ENCODE measurements at regions not wholly inside any gene's neighbourhood (a gene's known extent, or its start where the extent isn't known, plus 50 kb on each side); places are given as distances from the start of the nearest gene placed in this dataset.
"Not testable (repeated sequence)": the region's sequence is repeated elsewhere in the genome, so short reads cannot be mapped to it uniquely, and the experiment has no call there.

DNA sequence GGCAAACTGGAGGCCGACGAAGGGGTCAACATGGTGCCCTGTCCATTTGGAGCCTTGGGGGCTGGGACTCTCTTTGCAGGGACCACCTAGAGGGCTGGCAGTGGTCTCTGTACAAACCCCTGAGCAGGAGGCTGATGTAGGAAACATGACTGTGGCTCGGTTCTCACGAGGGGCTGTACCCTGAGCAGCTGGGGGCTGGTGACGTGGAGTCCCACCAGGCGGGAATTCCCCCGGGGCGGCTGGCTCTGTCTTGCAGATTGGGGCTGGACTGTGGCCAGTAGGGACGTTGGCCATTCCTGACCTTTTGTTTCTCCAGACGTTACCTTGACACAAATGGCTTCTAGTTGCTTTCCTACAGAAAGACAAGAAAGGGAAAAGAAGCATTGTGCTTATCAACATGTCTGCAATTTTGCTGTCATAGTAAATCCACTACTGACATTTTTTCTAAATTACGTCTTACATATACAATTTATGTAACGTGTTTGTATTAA lies 115.6 kb upstream of the PRKX start:
- not testable (repeated sequence) for H3K36me3 ChIP-seq; H3K9me3 ChIP-seq; H3K27me3 ChIP-seq; H3K4me1 ChIP-seq; DNase-seq; H3K4me3 ChIP-seq (ENCODE audit: low read depth, low read length)

DNA sequence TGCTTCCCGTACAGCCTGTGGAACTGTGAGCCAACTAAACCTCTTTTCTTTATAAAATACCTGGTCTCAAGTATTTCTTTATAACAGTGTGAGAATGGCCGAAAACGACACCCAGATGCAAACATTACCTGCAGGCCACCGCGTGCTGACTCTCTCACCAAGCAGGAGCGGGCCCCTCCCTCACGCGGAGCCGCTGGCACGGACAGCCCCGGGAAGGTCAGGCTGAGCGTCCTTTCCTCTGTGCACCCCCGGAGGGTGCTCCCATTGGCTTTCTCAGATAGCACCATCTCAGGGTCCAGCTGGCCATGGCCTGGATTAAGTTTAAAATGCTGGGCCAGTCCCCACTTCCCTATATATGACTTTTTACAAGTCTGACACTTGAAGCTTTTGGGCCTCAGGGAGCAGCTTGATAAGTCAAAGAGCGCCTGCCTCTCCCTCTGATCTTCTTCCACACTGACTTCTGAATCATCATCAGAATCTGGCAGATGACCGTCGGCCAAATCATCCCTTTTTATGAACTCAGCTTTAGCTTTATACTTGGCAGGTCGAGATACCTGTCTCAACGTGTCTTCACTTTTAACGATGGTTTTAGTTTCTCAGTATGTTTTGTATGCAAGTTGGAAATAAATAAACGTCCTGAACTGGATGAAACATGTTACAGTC lies 115.1 kb upstream of the PRKX start:
- H3K36me3 ChIP-seq; H3K4me3 ChIP-seq (ENCODE audit: low read depth, low read length); H3K27me3 ChIP-seq; H3K9me3 ChIP-seq; H3K4me1 ChIP-seq; DNase-seq: not testable (repeated sequence)

DNA sequence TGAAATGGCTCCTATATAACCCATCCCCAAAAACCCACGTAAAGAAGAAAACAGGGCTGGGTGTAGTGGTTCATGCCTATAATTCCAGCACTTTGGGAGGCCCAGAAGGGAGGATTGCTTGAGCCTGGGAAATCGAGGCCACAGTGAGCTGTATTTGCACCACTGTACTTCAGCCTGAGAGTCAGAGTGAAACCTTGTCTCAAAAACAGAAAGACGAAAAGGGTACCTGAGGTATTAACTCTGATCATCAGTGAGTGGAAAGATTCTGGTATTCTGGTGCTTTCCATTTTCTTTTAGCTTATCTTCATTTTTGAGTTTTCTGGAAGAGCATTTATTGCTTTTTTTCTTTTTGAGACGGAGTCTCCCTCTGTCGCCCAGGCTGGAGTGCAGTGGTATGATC lies 110.6 kb upstream of the PRKX start:
- DNase-seq; H3K4me1 ChIP-seq; H3K4me3 ChIP-seq (ENCODE audit: low read depth, low read length); H3K36me3 ChIP-seq; H3K27me3 ChIP-seq; H3K9me3 ChIP-seq: not testable (repeated sequence)

DNA sequence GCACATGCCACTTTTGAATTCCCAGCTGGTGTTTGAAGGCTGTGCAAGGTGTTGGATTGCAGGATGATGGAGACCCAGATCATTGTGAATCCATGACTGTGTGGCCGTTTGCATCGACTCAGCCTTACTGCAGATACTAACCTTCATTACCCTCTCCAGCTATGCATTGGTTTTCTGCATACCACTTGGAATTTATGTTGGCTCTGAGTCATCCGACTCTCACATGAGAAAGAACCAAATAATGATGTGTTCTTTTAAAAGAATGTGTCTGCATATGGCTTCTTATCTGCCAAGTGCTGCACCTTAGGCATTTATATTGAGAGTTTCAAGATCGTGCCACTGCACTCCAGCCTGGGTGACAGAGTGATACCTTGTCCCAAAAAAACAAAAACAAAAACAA lies 106.7 kb upstream of the PRKX start:
- H3K9me3 ChIP-seq: no peaks in the 10 kb centered on the region

DNA sequence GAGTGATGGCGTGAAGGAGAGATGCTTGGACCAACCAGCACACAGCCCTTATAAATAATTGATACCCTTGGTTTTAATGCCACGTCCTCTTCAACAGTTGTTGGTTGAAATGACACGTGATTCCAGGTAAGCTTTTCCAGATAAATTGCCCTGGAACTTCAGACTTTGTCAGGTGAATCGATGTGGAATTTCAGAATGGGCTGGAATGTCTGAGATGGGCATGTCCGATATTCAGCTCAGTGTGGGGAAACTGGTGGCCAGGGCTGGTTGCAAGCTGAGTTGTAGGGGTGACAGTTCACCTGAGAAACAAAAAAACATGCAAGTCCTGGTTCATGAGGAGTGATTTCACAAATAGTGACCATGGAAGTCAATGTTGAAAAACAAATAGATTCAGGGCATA lies 104.0 kb upstream of the PRKX start:
- H3K27me3 ChIP-seq; DNase-seq; H3K4me3 ChIP-seq (ENCODE audit: low read depth, low read length); H3K4me1 ChIP-seq; H3K9me3 ChIP-seq; H3K36me3 ChIP-seq: not testable (repeated sequence)

More for the DNA sequence above, 106.7 kb upstream of the PRKX start:
- no peak for DNase-seq
- TF ChIP-seq, protein P1, sequence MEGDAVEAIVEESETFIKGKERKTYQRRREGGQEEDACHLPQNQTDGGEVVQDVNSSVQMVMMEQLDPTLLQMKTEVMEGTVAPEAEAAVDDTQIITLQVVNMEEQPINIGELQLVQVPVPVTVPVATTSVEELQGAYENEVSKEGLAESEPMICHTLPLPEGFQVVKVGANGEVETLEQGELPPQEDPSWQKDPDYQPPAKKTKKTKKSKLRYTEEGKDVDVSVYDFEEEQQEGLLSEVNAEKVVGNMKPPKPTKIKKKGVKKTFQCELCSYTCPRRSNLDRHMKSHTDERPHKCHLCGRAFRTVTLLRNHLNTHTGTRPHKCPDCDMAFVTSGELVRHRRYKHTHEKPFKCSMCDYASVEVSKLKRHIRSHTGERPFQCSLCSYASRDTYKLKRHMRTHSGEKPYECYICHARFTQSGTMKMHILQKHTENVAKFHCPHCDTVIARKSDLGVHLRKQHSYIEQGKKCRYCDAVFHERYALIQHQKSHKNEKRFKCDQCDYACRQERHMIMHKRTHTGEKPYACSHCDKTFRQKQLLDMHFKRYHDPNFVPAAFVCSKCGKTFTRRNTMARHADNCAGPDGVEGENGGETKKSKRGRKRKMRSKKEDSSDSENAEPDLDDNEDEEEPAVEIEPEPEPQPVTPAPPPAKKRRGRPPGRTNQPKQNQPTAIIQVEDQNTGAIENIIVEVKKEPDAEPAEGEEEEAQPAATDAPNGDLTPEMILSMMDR (IDR thresholded peaks at IDR 0.05; ENCODE audit: low read depth, low read length): no peak
- no peak overlapping the region for H3K4me3 ChIP-seq (ENCODE audit: low read depth, low read length)
- H3K27me3 ChIP-seq: no peaks in the 10 kb centered on the region
- no peaks in the 10 kb centered on the region for H3K36me3 ChIP-seq
- no peaks in the 10 kb centered on the region for H3K4me1 ChIP-seq

DNA sequence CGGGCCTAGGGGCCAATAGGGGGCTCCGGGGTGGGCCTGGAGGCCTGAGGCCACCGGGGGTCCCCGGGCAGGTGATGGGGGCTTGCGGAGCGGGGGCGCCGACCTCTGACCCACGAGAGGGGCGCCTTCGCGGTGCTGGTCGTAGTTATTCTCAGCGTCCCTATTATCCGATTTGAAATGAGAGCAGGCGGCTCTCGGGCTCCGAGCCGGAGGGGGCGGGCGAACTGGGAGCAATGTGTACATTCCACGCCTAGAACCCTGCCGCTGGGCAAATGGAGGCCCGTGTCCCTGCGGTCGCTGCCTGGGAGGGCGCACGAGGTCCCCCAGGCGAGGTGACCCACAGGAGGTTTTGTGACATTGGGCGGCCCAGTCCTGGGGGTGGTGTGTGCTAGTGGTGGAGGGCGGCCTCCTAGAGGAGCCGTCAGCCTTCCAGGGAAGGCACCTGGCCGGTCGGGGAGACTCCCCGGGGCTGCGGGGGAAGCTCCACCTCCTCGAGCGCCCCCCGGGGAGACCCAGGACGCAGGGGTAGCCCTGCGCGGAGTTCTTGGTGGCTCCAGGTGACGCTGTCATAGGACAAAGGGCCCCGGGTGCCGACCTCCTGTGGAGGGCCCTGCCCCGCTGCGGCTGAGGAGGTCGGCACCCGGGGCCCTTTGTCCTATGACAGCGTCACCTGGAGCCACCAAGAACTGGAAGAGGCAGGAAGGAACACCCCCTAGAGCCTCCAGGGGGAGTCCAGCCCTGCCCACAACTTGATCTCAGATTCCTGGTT lies 102.6 kb upstream of the PRKX start:
- DNase-seq: peak; percentile 55
- Histone ChIP-seq H3K4me1 (no peaks in the 10 kb centered on the region), H3K36me3 (no peaks in the 10 kb centered on the region), H3K27me3 (no peaks in the 10 kb centered on the region), H3K4me3 (ENCODE audit: low read depth, low read length) (peak overlapping the region; percentile 53), H3K9me3 (no peaks in the 10 kb centered on the region)
- TF ChIP-seq, protein P1 (IDR thresholded peaks at IDR 0.05; ENCODE audit: low read depth, low read length): peak; percentile 11; the same call in 1 of the 2 replicates

DNA sequence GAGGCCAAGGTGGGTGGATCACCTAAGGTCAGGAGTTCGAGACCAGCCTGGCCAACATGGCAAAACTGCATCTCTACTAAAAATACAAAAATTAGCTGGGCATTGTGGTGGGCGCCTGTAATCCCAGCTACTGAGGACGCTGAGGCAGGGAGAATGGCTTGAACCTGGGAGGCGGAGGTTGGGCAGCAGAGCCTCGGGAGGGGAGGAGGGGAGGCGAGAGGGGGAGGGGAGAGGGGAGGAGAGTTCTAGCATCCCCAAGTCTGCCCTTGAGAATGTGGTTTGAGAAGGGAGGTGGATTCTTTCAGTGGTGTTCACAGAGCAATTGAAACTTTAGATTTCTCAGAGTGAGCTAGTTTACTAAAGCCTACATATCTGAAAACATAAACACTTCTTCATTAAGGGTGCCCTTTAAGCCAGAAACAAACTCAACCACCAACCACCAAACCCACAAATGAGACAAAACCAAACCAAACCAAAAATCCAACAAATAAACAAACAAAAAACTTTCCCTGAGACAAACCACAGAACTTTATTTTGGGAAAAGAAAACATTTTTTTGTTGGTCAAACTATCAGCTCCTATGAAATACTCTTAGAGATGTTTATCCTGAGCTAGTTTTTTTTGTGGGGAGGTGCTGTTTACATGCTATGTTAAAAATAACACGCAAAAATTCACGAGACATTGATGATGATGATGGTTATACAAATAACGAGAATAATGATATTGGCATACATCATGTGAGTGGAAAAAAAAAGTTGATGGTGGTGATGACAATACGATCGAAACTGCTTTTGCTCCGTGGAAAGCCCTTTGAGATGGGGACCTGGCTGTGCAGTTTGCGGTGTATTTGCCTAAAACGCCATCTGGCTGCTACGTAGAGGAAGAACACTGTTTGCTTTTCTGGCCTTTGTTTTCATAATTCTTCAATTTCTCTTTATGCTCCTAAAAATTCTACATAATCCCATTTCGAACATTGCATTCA lies 98.2 kb upstream of the PRKX start:
- H3K27me3 ChIP-seq: 0 out of 2 replicates have a peak, but pooled peaks cover 4% of the 10 kb centered on the region
- TF ChIP-seq, protein P1 (IDR thresholded peaks at IDR 0.05; ENCODE audit: low read depth, low read length): peak; percentile 57
- no peaks in the 10 kb centered on the region for H3K9me3 ChIP-seq
- no peak overlapping the region for H3K4me3 ChIP-seq (ENCODE audit: low read depth, low read length)
- no peaks in the 10 kb centered on the region for H3K4me1 ChIP-seq
- no peaks in the 10 kb centered on the region for H3K36me3 ChIP-seq
- DNase-seq: peak; percentile 14

Measured in BE2C (cell line).